ENCODE measurements at regions not wholly inside any gene's neighbourhood (a gene's known extent, or its start where the extent isn't known, plus 50 kb on each side); places are given as distances from the start of the nearest gene placed in this dataset.
"Not testable (repeated sequence)": the region's sequence is repeated elsewhere in the genome, so short reads cannot be mapped to it uniquely, and the experiment has no call there.

DNA sequence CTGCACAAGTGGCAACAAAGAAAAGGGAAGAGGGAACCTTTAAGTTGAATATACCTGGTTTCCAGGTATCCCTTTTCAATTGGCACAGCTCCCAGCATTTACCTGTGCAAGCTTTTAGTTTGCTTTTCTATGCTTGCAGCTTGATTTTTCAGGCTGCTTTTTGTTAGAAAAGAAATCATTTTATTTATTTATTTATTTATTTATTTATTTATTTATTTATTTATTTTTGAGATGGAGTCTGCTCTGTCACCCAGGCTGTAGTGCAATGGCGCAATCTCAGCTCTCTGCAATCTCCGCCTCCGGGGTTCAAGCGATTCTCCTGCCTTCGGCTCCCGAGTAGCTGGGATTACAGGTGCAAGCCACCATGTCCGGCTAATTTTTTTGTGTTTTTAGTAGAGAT lies 587.1 kb downstream of the KCNT2 start:
- not testable (repeated sequence) for H3K4me3 Mint-ChIP-seq, H3K4me1 Mint-ChIP-seq, H3K27ac Mint-ChIP-seq, DNase-seq, H3K27me3 Mint-ChIP-seq, H3K36me3 Mint-ChIP-seq, ATAC-seq
- peaks cover 0 to 17% (median 0%) of the 10 kb centered on the region in 9 donors for H3K9me3 Mint-ChIP-seq
- POLR2A ChIA-PET: interaction anchor here (0.6 kb wide), 1 partner anchor 1188 kb away, joined by 3 read pairs; no protein-coding TSS in a partner anchor

DNA sequence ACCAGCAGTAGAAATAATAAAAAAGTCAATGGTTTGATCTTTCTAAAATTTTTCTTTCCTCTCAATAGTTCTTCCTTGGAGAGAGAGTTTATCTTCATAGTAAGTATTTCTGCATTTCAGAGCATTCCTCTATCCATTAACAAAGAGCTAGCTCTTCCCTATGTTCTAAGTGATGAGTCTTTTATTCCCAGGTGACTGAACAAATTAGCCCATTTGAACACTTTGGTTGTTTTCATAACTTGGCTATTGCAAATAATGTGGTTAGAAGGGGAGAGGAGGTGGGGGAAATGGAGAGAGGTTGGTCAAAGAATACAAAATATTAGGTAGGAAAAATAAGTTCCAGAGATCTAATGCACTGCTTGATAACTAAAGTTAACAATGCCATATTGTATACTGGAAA lies 598.9 kb downstream of the KCNT2 start:
- H3K27me3 Mint-ChIP-seq: no peaks in the 10 kb centered on the region
- no peaks in the 10 kb centered on the region for H3K36me3 Mint-ChIP-seq
- no peaks in the 10 kb centered on the region for H3K4me1 Mint-ChIP-seq
- peaks cover 0 to 3% (median 0%) of the 10 kb centered on the region in 9 donors for H3K9me3 Mint-ChIP-seq
- H3K27ac Mint-ChIP-seq: no peak overlapping the region
- no peak for ATAC-seq
- POLR2A ChIA-PET: no interaction called here
- no peak overlapping the region for H3K4me3 Mint-ChIP-seq
- DNase-seq: no peak

DNA sequence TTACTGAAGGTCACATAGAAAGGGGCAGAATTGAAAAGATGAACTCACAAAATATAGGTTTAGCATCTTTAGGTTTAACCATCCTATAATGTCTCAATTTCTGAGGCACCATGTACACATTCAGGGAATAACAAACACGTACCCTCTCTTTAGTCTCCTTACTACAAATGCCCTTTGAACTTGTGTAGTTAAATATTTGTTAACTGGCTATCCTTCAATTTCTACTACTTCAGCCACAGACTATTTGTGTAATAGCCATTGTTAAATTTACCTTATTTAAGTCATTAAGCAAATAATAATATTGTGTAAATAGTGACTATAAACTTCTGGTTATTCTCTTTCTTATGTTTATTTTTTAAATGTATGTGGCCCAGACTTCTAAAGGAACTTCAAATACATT lies 600.5 kb downstream of the KCNT2 start:
- Mint-ChIP-seq H3K9me3 (peaks cover 0 to 3% (median 0%) of the 10 kb centered on the region in 9 donors), H3K36me3 (no peaks in the 10 kb centered on the region), H3K4me1 (no peaks in the 10 kb centered on the region), H3K4me3 (no peak overlapping the region), H3K27me3 (no peaks in the 10 kb centered on the region), H3K27ac (no peak overlapping the region)
- POLR2A ChIA-PET: no interaction called here
- DNase-seq: no peak
- ATAC-seq: no peak

DNA sequence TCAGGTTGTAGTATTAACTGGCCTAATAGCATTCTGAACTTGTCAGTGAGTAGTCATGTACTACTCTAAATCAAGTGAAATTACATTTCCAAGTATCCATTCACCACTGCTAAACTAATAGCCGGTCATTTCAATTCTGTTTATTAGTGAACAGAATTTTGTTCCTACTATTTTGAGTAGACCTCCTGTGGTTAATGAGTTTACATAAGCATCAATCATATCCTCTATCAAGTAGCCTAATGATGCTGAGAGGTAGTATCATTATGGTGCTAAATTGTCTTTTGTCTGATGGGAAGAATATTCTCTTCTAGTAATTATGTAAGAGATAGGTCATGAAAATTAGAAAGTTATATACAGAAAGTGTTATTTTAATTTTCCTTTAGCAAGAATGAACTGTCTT lies 602.8 kb downstream of the KCNT2 start:
- DNase-seq (no peak), ATAC-seq (no peak)
- peaks cover 0 to 7% (median 2%) of the 10 kb centered on the region in 9 donors for H3K9me3 Mint-ChIP-seq
- no peak overlapping the region for H3K27ac Mint-ChIP-seq
- H3K4me3 Mint-ChIP-seq: no peak overlapping the region
- no peaks in the 10 kb centered on the region for H3K27me3 Mint-ChIP-seq
- H3K4me1 Mint-ChIP-seq: no peaks in the 10 kb centered on the region
- no peaks in the 10 kb centered on the region for H3K36me3 Mint-ChIP-seq
- POLR2A ChIA-PET: no interaction called here

DNA sequence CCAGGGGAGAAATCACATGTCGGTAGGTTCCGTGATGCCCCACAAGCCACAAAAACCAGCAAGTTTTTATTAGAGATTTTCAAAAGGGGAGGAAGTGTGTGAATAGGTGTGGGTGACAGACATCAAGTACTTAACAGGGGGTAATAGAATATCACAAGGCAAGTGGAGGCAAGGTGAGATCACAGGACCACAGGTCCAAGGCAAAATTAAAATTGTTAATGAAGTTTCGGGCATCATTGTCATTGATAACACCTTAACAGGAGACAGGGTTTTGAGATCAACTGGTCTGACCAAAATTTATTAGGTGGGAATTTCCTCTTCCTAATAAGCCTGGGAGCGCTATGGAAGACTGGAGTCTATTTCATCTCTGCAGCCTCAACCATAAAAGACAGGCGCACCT lies 603.9 kb downstream of the KCNT2 start:
- H3K9me3 Mint-ChIP-seq, POLR2A ChIA-PET, H3K27me3 Mint-ChIP-seq, H3K4me1 Mint-ChIP-seq, H3K36me3 Mint-ChIP-seq, H3K4me3 Mint-ChIP-seq, H3K27ac Mint-ChIP-seq, ATAC-seq, DNase-seq: not testable (repeated sequence)

DNA sequence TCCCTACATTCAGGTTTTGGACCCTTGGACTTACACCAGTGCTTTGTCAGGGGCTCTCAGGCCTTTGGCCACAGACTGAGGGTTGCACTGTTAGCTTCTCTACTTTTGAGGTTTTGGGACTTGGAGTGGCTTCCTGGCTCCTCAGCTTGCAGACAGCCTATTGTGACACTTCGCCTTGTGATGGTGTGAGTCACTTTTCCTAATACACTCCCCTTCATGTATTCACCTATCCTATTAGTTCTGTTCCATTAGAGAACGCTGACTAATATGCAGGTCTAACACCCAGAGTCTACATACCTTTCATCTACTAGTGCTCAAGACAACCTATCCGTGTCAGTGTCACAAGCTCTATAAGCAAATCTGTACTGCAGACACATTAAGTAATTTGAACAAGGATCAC lies 605.3 kb downstream of the KCNT2 start:
- no peak overlapping the region for H3K27ac Mint-ChIP-seq
- POLR2A ChIA-PET: no interaction called here
- H3K36me3 Mint-ChIP-seq: no peaks in the 10 kb centered on the region
- no peaks in the 10 kb centered on the region for H3K4me1 Mint-ChIP-seq
- no peaks in the 10 kb centered on the region for H3K27me3 Mint-ChIP-seq
- ATAC-seq (no peak), DNase-seq (no peak)
- peaks cover 0 to 7% (median 2%) of the 10 kb centered on the region in 9 donors for H3K9me3 Mint-ChIP-seq
- H3K4me3 Mint-ChIP-seq: no peak overlapping the region

DNA sequence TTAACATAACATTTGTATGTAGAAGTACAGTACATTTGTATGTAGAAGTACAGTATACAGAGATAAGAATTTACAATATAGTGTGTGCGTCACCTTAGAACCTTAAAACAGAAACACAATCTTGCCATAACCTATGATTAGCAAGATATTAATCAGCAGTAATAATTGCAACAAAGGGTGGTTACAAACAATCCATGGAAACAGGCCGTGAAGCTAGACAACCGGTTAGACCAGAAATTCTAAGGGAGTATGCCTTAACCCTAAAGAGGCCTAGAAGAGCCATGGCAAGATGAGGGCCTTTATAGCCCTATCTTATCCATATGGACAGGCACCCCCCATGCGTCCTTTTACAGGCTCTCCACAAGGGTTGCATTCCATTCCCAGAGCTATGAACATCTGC lies 605.9 kb downstream of the KCNT2 start:
- H3K9me3 Mint-ChIP-seq, H3K27me3 Mint-ChIP-seq, POLR2A ChIA-PET, ATAC-seq, H3K4me3 Mint-ChIP-seq, H3K27ac Mint-ChIP-seq, H3K36me3 Mint-ChIP-seq, DNase-seq, H3K4me1 Mint-ChIP-seq: not testable (repeated sequence)

DNA sequence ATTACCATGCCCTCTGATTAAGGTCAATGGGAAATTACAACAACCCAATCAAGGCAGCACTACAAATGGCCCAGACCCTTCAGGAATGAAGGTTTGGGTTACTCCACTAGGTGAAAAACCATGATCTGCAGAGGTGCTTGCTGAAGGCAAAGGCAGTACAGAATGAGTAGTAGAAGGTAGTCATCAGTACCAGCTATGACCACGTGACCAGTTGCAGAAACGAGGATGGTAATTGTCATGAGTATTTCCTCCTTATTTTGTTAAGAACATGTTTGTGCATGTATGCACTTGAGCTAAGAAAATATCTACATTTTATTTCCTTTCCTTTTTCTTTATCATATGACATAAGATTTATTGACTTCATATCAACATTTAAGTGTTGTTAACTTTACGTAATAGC lies 607.1 kb downstream of the KCNT2 start:
- ATAC-seq (no peak), DNase-seq (no peak)
- no peak overlapping the region for H3K27ac Mint-ChIP-seq
- no peak overlapping the region for H3K4me3 Mint-ChIP-seq
- POLR2A ChIA-PET: no interaction called here
- no peaks in the 10 kb centered on the region for H3K27me3 Mint-ChIP-seq
- H3K36me3 Mint-ChIP-seq: no peaks in the 10 kb centered on the region
- peaks cover 0 to 7% (median 2%) of the 10 kb centered on the region in 9 donors for H3K9me3 Mint-ChIP-seq
- no peaks in the 10 kb centered on the region for H3K4me1 Mint-ChIP-seq

DNA sequence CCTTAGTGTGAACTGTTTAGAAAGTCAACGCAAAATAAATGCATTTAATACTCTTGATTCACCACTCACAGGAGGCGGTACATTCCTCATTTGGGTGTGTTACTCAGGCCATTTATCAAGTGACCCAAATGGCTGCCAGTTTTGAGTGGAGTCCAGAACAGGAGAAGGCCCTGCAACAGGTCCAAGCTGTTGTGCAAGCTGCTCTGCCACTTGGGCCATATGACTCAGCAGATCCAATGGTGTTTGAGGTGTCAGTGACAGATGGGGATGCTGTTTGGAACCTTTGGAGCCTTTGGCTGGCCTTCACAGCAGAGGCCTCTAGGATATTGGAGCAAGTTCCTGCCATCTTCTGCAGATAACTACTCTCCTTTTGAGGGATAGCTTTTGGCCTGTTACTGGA lies 609.2 kb downstream of the KCNT2 start:
- ATAC-seq (no peak), DNase-seq (no peak)
- Mint-ChIP-seq H3K4me1 (no peaks in the 10 kb centered on the region), H3K4me3 (no peak overlapping the region), H3K27ac (no peak overlapping the region), H3K36me3 (no peaks in the 10 kb centered on the region), H3K9me3 (peaks cover 0 to 7% (median 0%) of the 10 kb centered on the region in 9 donors), H3K27me3 (no peaks in the 10 kb centered on the region)
- POLR2A ChIA-PET: no interaction called here

DNA sequence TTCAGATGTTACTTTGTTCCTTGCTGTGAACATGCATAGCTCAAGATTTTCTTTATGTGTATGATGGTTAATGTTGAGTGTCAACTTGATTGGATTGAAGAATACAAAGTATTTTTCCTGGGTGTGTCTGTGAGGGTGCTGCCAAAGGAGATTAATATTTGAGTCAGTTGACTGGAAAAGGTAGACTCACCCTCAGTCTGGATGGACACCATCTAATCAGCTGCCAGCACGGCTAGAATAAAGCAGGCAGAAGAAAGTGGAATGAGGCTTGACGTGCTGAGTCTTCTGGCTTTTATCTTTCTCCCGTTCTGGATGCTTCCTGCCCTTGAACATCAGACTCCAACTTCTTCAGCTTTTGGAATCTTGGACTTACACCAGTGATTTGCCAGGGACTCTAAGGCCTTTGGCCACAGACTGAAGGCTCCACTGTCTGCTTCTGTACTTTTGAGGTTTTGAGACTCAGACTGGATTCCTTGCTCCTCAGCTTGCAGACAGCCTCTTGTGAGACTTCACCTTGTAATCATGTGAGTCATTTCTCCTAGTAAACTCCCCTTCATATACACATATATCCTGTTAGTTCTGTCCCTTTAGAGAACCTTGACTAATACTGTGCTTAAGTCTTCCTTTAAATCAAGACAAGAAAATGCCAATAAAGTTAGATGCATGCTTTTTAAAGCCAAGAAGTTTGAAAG lies 626.6 kb downstream of the KCNT2 start:
- Mint-ChIP-seq H3K27ac (no peak overlapping the region), H3K36me3 (no peaks in the 10 kb centered on the region), H3K4me3 (no peak overlapping the region), H3K27me3 (no peaks in the 10 kb centered on the region), H3K4me1 (no peaks in the 10 kb centered on the region), H3K9me3 (peaks cover 0 to 1% (median 0%) of the 10 kb centered on the region in 9 donors)
- POLR2A ChIA-PET: no interaction called here
- ATAC-seq: no peak
- DNase-seq: no peak

DNA sequence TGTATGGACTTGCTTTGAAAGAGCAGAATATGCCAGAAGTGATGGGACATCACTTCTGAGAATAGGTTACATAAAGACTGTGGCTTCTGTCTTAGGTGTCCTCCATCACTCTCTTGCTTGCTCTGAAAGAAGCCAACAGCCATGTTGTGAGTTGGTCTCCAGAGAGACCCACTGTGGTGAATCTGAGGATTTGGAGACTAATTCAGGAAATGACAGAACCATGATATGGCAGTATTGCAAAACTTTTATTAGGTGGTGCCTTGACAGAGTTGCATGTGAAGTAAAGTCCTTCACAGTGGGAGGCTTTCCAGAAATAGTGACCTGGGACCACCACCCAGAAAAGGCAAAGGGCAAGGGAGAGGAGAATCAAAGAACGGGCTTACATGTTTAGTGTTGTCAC lies 628.6 kb downstream of the KCNT2 start:
- H3K4me1 Mint-ChIP-seq: no peaks in the 10 kb centered on the region
- no peak overlapping the region for H3K4me3 Mint-ChIP-seq
- H3K27me3 Mint-ChIP-seq: no peaks in the 10 kb centered on the region
- H3K27ac Mint-ChIP-seq: no peak overlapping the region
- no peak for DNase-seq
- ATAC-seq: no peak
- POLR2A ChIA-PET: no interaction called here
- H3K36me3 Mint-ChIP-seq: no peaks in the 10 kb centered on the region
- peaks cover 0 to 3% (median 0%) of the 10 kb centered on the region in 9 donors for H3K9me3 Mint-ChIP-seq

DNA sequence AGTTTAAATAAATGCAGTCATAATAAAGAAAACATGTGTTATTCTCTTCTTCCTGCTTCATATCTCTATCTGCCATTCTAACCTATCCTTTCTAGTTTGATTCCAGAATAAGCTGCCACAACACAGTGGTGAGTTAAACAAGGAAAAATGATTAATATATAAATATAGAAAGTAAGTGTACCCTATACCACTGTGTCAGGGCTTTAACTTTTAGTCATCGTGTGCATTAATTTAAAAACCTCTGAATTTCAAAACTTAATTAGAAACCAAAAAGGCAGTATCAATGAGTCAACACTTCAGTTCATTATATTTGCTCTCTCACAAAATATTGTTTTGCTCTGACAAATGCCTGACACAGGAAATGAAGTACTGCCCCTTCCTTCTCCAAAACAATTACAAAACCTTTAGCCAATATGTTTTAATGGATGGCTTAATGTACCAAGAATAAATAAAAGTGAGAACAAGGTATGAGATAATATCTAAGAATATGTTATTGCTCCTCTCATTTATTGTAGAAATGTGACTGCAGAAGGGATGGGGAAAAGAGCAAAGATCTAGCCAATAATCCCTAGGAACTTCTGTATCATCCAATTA lies 634.8 kb downstream of the KCNT2 start:
- no peak overlapping the region for H3K27ac Mint-ChIP-seq
- DNase-seq: no peak
- no peaks in the 10 kb centered on the region for H3K4me1 Mint-ChIP-seq
- no peak for ATAC-seq
- peaks cover 0 to 7% (median 0%) of the 10 kb centered on the region in 9 donors for H3K9me3 Mint-ChIP-seq
- no peak overlapping the region for H3K4me3 Mint-ChIP-seq
- no peaks in the 10 kb centered on the region for H3K36me3 Mint-ChIP-seq
- POLR2A ChIA-PET: no interaction called here
- H3K27me3 Mint-ChIP-seq: no peaks in the 10 kb centered on the region

DNA sequence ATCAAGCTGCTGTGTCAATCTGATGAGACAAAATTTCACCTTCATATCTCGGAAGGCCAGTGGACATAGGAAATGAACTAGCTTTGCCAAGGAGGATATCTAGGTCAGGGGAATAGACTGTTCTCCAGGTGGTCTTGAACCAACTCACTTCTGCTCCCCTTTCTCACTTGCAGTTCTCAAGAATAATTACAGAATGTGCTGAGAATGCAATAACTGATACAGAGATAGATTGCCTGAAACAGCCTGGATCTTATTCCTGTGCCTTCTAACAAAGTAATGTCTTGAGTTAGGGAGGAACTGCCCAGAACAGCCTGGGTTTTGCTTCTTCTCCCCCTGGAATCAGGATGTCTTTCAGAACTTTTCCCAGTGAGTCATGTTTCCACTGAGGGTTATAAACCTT lies 636.7 kb downstream of the KCNT2 start:
- ATAC-seq: no peak
- peaks cover 0 to 7% (median 0%) of the 10 kb centered on the region in 9 donors for H3K9me3 Mint-ChIP-seq
- H3K27ac Mint-ChIP-seq: no peak overlapping the region
- H3K4me3 Mint-ChIP-seq: no peak overlapping the region
- no peak for DNase-seq
- H3K27me3 Mint-ChIP-seq: no peaks in the 10 kb centered on the region
- no peaks in the 10 kb centered on the region for H3K4me1 Mint-ChIP-seq
- H3K36me3 Mint-ChIP-seq: no peaks in the 10 kb centered on the region
- POLR2A ChIA-PET: no interaction called here

DNA sequence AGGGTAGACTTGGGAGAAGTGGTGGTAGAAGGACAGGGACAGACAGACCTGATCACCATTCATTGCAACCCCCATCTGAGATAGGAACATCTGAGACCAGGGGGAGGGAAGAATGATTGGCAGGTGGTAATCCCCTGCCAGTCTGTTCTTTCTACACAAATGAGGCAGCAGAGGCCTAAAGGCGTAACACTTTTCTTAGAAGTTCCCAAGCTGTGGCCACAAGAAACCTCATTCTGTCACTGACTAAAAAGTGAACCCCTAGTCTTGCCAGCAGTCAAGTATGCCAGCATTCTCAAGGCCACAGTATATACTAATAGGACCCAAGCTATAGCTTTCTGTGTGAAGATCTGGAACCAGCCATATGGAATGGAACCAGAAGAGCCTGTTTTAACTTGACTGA lies 638.0 kb downstream of the KCNT2 start:
- DNase-seq: no peak
- no peak for ATAC-seq
- Mint-ChIP-seq H3K4me1 (no peaks in the 10 kb centered on the region), H3K9me3 (peaks cover 0 to 7% (median 0%) of the 10 kb centered on the region in 9 donors), H3K27ac (no peak overlapping the region), H3K36me3 (no peaks in the 10 kb centered on the region), H3K4me3 (no peak overlapping the region), H3K27me3 (no peaks in the 10 kb centered on the region)
- POLR2A ChIA-PET: no interaction called here

Data from naive thymus-derived CD8-positive, alpha-beta T cell (primary cell).